Brain microvascular endothelial cell (primary cell): ENCODE measurements at regions not wholly inside any gene's neighbourhood (a gene's known extent, or its start where the extent isn't known, plus 50 kb on each side); places are given as distances from the start of the nearest gene placed in this dataset.

Experiments
- DNase-seq: peaks from one replicate; pipeline ENCODE4 v3.0.0-alpha.2; 2020
- H3K27ac ChIP-seq: fragments of 250-450 bp; sonication (Bioruptor Pico); 2 replicates; pipeline ENCODE4 v1.5.1; 2020; ENCODE audit warnings: mild to moderate bottlenecking, moderate library complexity
- H3K27me3 ChIP-seq: fragments of 250-450 bp; sonication (Bioruptor Pico); replicated peaks from 2 replicates; pipeline ENCODE4 v1.5.1; 2020; ENCODE audit warnings: mild to moderate bottlenecking
- H3K36me3 ChIP-seq: fragments of 250-450 bp; sonication (Bioruptor Pico); replicated peaks from 2 replicates; pipeline ENCODE4 v1.5.1; 2020; ENCODE audit warnings: mild to moderate bottlenecking
- H3K4me3 ChIP-seq: 2 replicates; pipeline ENCODE4 v1.5.1; 2011; ENCODE audit warnings: low read depth, mild to moderate bottlenecking, control low read depth, low read length, moderate library complexity
- in situ Hi-C: cut with HindIII; loops from 2 replicates; pipeline ENCODE4 v1.10.0; 2017; ENCODE audit warnings: low sequenced_read_pairs, low pct_ligation_motif_present
- TF ChIP-seq, protein P1 (sequence below): IDR thresholded peaks from 2 replicates; pipeline ENCODE4 v1.5.1; 2011; ENCODE audit warnings: low read depth, mild to moderate bottlenecking, moderate library complexity, low read length, control low read depth, inconsistent platforms; ENCODE audit errors: missing control alignments

DNA sequence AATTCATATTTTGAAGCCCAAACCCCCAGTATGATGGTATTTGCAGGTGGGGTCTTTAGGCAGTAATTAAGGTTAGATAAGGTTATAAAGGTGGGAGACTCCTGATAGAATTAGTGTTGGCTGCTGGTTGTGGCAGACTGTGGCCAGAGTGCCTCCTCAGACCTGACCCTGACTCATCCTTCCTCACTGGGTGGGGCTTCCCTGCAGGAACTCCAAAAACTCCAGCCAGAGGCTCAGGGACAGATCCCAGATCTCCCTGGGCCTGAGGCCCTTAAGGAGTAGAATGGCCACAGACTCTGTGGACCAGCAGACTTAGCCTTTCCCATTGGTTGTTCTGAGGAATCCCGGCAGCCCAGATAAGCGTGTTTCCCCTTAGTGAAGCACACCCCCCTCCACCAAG is 463.0 kb upstream of the CPEB2 start:
- DNase-seq: no peak
- no peaks in the 10 kb centered on the region for H3K36me3 ChIP-seq
- in situ Hi-C loops: no loop called here
- H3K4me3 ChIP-seq: no peak overlapping the region
- no peak overlapping the region for H3K27ac ChIP-seq
- TF ChIP-seq, protein P1, sequence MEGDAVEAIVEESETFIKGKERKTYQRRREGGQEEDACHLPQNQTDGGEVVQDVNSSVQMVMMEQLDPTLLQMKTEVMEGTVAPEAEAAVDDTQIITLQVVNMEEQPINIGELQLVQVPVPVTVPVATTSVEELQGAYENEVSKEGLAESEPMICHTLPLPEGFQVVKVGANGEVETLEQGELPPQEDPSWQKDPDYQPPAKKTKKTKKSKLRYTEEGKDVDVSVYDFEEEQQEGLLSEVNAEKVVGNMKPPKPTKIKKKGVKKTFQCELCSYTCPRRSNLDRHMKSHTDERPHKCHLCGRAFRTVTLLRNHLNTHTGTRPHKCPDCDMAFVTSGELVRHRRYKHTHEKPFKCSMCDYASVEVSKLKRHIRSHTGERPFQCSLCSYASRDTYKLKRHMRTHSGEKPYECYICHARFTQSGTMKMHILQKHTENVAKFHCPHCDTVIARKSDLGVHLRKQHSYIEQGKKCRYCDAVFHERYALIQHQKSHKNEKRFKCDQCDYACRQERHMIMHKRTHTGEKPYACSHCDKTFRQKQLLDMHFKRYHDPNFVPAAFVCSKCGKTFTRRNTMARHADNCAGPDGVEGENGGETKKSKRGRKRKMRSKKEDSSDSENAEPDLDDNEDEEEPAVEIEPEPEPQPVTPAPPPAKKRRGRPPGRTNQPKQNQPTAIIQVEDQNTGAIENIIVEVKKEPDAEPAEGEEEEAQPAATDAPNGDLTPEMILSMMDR: no peak
- no peaks in the 10 kb centered on the region for H3K27me3 ChIP-seq

DNA sequence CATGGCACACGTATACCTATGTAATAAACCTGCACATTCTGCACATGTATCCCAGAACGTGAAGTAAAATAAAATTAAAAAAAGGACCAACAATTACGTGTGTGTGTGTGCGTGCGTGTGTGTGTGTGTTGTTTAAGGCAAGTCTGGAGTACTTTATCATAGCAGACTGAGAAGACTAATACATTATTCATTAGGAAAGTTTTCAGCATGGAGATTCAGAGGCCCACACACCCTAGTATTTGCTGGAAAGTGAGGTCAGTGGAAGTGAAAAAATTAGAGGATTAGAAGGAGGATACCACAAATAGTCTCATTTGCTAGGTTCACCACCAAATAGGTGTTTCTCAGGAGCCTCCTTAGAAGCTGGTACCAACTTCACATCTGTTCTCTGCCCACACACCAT is 457.1 kb upstream of the CPEB2 start:
- TF ChIP-seq, protein P1: no peak
- in situ Hi-C loops: no loop called here
- DNase-seq: no peak
- H3K4me3 ChIP-seq: no peak overlapping the region
- no peaks in the 10 kb centered on the region for H3K27me3 ChIP-seq
- no peak overlapping the region for H3K27ac ChIP-seq
- no peaks in the 10 kb centered on the region for H3K36me3 ChIP-seq

DNA sequence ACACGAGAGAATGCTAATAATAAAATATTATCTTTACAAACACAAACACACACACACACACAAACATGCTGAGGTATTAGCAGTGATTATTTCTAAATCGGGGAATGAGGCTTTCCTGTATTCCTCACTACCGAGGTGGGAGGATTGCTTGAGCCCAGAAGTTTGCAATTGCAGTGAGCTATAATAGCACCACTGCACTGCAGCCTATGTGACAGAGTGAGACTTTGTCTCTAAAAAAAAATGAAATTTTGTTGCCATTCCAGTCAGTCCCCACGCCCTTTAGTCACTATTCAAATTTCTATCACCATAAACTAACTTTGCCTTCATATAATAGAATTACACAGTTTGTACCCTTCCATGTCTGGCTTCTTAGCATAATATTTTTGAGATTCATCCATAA is 456.5 kb upstream of the CPEB2 start:
- Histone ChIP-seq H3K27ac (no peak overlapping the region), H3K4me3 (no peak overlapping the region), H3K27me3 (no peaks in the 10 kb centered on the region), H3K36me3 (no peaks in the 10 kb centered on the region)
- no peak for DNase-seq
- in situ Hi-C loops: no loop called here
- TF ChIP-seq, protein P1: no peak

DNA sequence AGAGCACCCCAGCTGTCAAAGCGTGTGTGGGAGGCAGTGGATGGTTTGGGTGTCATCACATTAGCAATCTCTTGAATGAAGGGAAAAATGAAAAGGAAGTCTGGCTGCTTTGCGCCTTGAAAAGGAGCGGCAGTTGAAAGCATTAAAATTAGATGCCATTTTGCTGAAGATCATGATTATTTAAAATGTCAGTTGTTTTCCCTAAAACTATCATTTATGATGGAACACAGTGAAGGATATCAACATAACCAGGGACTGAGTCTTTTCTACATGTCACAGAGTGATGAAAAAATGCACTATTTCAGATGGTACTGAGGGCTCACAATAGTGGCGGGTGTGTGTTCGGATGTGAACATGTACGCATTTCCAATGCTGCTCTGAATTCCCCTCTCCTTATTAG is 450.2 kb upstream of the CPEB2 start:
- in situ Hi-C loops: no loop called here

GRCh38 chr4:14559646-14560045 is 442.6 kb upstream of the CPEB2 start:
- no peaks in the 10 kb centered on the region for H3K27me3 ChIP-seq
- no peaks in the 10 kb centered on the region for H3K36me3 ChIP-seq
- DNase-seq: no peak
- TF ChIP-seq, protein P1: no peak
- in situ Hi-C loops: no loop called here
- H3K4me3 ChIP-seq: no peak overlapping the region
- no peak overlapping the region for H3K27ac ChIP-seq

More for the DNA sequence above, 450.2 kb upstream of the CPEB2 start:
- H3K4me3 ChIP-seq: no peak overlapping the region
- DNase-seq: no peak
- no peak overlapping the region for H3K27ac ChIP-seq
- H3K36me3 ChIP-seq: no peaks in the 10 kb centered on the region
- no peaks in the 10 kb centered on the region for H3K27me3 ChIP-seq
- TF ChIP-seq, protein P1: no peak

- in situ Hi-C loops: no loop called here
- H3K27ac ChIP-seq: no peak overlapping the region
- no peak for DNase-seq
- no peaks in the 10 kb centered on the region for H3K27me3 ChIP-seq
- no peaks in the 10 kb centered on the region for H3K36me3 ChIP-seq
- H3K4me3 ChIP-seq: no peak overlapping the region
- TF ChIP-seq, protein P1: no peak
Observed at GRCh38 chr4:14560577-14560976, 441.7 kb upstream of the CPEB2 start.
